IgD-negative memory B cell (primary cell): ENCODE measurements at regions not wholly inside any gene's neighbourhood (a gene's known extent, or its start where the extent isn't known, plus 50 kb on each side); places are given as distances from the start of the nearest gene placed in this dataset.

ENCODE experiments used
- H3K27ac Mint-ChIP-seq, 3 donors: one replicate each; pipeline ENCODE4 v1.8.0; 2020 to 2022; ENCODE audit warnings: mild to moderate bottlenecking in 3 of 3, mixed read lengths in 3 of 3, moderate library complexity in 1 of 3
- H3K27me3 Mint-ChIP-seq: one replicate; pipeline ENCODE4 v1.8.0; 2021; ENCODE audit warnings: mixed read lengths
- H3K36me3 Mint-ChIP-seq: one replicate; pipeline ENCODE4 v1.8.0; 2020; ENCODE audit warnings: mild to moderate bottlenecking, mixed read lengths
- H3K4me1 Mint-ChIP-seq, 3 donors: one replicate each; pipeline ENCODE4 v1.8.0; 2020 to 2022; ENCODE audit warnings: mixed read lengths in 3 of 3, mild to moderate bottlenecking in 1 of 3
- H3K4me3 Mint-ChIP-seq, 4 donors: one replicate each; pipeline ENCODE4 v1.8.0; 2020 to 2022; ENCODE audit warnings: mild to moderate bottlenecking in 4 of 4, mixed read lengths in 4 of 4, moderate library complexity in 3 of 4
- H3K9me3 Mint-ChIP-seq, 3 donors: one replicate each; pipeline ENCODE4 v1.8.0; 2020 to 2021; ENCODE audit warnings: mixed read lengths in 3 of 3, mild to moderate bottlenecking in 1 of 3

DNA sequence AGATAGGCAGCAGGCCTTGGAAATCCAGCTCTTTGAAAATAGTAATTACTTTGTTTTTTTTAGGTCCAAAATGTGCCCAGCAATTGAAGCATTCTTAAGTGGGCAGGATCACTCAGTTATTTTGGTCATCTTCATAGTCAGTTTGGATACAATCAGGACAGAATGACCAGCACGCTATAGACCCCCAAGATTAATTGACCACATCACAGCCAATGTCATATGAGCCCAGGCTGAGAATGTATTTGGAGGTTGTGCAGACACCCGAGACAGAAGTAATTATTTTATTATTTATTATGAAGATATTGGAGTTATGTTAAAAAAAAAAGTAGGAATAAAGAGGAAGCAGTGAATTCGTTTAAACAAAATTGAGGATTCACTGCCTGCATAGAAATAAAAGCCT is 93.3 kb upstream of the PFKP start:
- Mint-ChIP-seq H3K27me3 (peaks cover 4% of the 10 kb centered on the region), H3K27ac (no peak overlapping the region), H3K9me3 (no peaks in the 10 kb centered on the region), H3K4me1 (peaks cover 6 to 13% (median 8%) of the 10 kb centered on the region in 3 donors), H3K36me3 (no peaks in the 10 kb centered on the region), H3K4me3 (no peak overlapping the region)

DNA sequence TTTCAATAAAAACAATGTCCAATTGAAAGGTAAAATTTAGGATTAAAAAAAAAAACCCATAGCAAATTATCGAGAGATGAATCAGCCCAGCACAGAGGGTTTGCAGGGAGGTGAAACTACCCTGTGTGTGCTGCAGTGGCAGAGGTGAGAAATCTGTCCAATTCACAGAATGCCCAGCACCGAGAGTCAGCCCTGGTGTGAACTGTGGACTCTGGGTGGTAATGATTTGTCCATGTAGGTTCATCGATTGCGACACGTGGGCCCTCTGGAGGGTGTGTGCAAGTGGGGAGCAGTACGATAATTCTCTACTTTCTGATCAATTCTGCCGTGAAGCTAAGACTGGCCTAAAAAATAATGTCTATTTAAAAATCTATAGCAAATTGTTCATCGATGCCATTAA is 94.5 kb upstream of the PFKP start:
- peaks cover 0 to 1% (median 0%) of the 10 kb centered on the region in 3 donors for H3K4me1 Mint-ChIP-seq
- no peak overlapping the region for H3K27ac Mint-ChIP-seq
- H3K36me3 Mint-ChIP-seq, result no peaks in the 10 kb centered on the region
- no peak overlapping the region for H3K4me3 Mint-ChIP-seq
- peaks cover 4% of the 10 kb centered on the region for H3K27me3 Mint-ChIP-seq
- no peaks in the 10 kb centered on the region for H3K9me3 Mint-ChIP-seq

DNA sequence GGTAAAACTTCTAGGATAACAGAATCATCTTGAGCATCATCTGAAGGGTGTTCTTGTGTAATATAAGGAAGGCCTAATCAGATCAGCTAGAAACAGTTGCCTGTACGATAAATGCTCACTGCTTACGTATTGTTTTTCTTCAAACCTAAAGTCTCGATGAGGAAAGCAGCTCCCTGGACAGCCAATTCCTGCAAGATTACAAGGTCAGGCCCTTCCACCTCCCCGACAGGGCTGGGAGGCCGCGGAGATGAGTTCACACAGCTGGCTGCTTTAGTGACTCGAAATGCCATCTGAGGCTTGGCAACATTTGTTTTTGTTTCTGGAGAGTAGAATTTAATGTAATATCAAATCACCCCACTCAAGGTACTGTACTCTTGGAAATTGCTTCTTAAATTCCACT is 95.1 kb upstream of the PFKP start:
- no peak overlapping the region for H3K27ac Mint-ChIP-seq
- no peaks in the 10 kb centered on the region for H3K36me3 Mint-ChIP-seq
- no peaks in the 10 kb centered on the region for H3K9me3 Mint-ChIP-seq
- no peak overlapping the region for H3K4me3 Mint-ChIP-seq
- H3K27me3 Mint-ChIP-seq, result peaks cover 4% of the 10 kb centered on the region
- no peaks in the 10 kb centered on the region for H3K4me1 Mint-ChIP-seq

DNA sequence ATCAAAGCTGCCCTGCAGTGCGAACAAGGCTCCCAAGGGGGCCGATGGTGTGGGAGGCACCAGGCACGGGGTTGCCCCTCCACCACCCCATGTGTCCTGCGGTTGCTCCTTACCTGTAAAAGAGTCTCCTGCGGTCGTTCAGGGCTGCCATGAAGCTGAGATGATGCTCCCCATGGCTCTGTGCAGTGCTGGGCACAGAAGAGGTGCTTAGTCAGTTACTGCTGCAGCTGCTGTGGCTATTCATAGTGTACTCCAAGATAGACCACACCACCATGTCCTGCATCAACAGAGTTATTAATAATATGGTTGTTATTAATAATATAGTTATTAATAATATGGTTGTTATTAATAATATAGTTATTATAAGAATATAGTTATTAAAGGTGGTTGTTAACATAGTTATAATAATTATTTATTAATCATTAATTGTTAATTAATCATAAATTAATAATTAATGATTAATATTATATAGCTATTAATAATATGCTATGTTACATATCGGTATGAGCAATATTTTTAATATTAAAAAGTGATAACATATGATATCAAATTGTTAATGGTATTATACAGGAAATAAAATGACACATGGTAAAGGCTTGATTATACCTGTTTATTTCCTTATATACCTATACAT is 97.0 kb upstream of the PFKP start:
- H3K9me3 Mint-ChIP-seq, result peaks cover 0 to 1% (median 0%) of the 10 kb centered on the region in 3 donors
- no peaks in the 10 kb centered on the region for H3K36me3 Mint-ChIP-seq
- no peak overlapping the region for H3K4me3 Mint-ChIP-seq
- no peaks in the 10 kb centered on the region for H3K4me1 Mint-ChIP-seq
- peaks cover 4% of the 10 kb centered on the region for H3K27me3 Mint-ChIP-seq
- H3K27ac Mint-ChIP-seq, result no peak overlapping the region

DNA sequence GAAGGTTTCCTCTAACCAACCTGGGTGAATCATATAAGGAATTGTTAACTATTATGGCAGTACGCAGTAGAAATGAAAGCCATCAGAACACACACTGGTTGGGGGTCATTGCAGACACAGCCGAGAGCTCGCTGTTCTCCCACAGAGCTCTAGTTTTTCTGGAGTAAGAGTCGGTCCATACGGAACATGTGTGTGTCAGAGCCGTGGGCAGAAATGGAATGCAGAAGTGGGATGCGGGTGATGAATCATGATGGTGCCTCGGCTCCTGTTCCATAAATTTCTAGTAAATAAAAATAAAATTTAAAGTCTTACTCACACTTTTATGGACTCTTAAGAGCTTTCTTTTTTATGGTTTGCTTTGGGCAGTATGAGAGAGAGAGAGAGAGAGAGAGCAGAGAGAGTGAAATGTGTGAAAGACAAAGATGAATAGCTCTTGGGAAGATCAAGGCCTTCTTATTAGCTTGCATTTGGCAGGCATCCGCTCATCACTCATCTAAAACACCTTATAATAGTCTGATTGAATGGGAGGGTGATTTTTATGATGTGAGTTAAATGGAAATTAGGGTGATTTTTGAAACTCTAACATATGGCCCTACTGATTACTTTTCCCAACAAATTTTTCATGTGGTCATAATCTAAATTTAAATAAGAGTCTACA is 98.8 kb upstream of the PFKP start:
- H3K4me1 Mint-ChIP-seq, result no peaks in the 10 kb centered on the region
- H3K27ac Mint-ChIP-seq, result no peak overlapping the region
- no peak overlapping the region for H3K4me3 Mint-ChIP-seq
- H3K9me3 Mint-ChIP-seq, result peaks cover 0 to 5% (median 1%) of the 10 kb centered on the region in 3 donors
- H3K27me3 Mint-ChIP-seq, result peaks cover 4% of the 10 kb centered on the region
- no peaks in the 10 kb centered on the region for H3K36me3 Mint-ChIP-seq

DNA sequence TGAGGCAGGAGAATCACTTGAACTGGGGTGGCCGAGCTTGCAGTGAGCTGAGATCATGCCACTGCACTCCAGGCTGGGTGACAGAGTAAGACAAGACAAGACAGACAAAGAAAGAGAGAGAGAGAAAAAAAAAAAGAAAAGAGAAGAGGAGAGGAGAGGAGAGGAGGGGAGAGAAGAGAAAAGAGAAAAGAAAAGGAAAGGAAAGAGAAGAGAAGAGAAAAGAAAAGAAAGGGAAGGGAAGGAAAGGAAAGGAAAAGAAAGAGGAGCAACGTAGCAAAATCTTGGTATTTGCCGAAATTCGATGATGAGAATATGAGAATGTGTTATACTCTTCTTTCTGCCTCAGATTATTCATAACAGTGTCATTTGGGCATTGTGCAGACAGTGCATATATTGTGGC is 101.2 kb upstream of the PFKP start:
- peaks cover 0 to 5% (median 1%) of the 10 kb centered on the region in 3 donors for H3K9me3 Mint-ChIP-seq
- H3K4me1 Mint-ChIP-seq, result no peaks in the 10 kb centered on the region
- no peak overlapping the region for H3K4me3 Mint-ChIP-seq
- peaks cover 4% of the 10 kb centered on the region for H3K27me3 Mint-ChIP-seq
- H3K36me3 Mint-ChIP-seq, result no peaks in the 10 kb centered on the region
- no peak overlapping the region for H3K27ac Mint-ChIP-seq

DNA sequence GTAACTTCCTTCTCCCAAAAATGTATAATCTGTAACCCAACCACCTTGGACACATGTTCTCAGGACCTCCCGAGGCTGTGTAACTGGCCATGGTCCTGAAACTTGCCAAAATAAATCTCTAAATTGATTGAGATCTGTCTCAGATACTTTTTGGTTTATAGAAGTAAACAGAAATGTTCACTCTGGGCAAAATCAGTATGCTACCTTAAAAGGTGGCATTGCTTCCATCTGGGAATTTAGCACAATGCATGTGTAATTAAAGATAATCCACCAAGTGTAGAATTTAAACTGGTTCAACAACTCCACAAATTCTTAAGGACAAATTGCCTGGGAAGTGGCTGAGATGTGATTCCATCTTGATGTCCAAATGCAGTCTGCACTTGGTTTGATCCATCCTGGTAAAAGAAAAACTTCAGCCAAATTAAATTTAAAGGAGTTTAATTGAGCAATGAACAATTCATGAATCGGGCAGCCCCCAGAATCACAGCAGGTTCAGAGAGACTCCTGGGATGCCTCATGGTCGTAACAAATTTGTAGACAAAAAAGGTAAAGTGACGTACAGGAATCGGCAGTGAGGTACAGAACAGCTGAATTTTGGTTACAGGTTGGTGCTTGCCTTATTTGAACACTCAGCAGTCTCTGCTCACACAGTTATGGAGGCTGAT is 102.6 kb upstream of the PFKP start:
- Mint-ChIP-seq H3K27me3 (peaks cover 3% of the 10 kb centered on the region), H3K4me1 (no peaks in the 10 kb centered on the region), H3K36me3 (no peaks in the 10 kb centered on the region), H3K4me3 (no peak overlapping the region), H3K27ac (no peak overlapping the region), H3K9me3 (peaks cover 0 to 5% (median 1%) of the 10 kb centered on the region in 3 donors)

DNA sequence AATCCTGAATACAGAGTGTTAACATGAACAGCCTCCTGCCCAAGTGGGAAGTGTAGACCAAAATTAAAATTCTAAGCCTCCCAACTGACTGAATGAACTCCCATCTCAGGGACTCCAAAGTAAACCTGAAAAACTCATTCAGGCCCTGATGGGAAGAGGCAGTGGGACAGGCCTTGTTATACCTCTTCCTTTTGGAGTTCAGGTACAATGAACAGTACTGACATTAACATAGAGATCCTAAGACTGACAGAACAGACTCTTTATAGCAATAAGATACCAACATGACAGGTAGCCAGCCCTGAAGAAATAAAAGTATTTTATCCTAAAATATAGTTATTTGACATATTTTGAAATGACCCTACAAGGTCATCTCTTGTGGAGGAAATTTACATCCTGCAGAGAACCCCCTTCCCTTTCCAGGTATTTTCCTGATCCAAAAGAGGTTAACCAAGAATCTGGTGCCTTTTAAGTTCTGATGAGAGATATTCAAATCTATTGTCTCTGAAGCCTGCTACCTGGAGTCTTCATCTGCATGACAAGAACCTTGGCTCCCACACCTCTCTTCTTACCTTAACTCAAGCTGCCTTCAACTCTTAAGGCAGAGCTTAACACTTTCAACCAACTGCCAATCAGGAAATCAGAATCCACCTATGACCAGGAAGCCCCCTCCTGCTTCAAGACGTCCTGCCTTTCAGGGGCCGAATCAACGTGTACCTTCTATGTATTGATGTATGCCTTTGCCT is 103.3 kb upstream of the PFKP start:
- H3K4me3 Mint-ChIP-seq, result no peak overlapping the region
- no peaks in the 10 kb centered on the region for H3K4me1 Mint-ChIP-seq
- peaks cover 3% of the 10 kb centered on the region for H3K27me3 Mint-ChIP-seq
- no peak overlapping the region for H3K27ac Mint-ChIP-seq
- H3K9me3 Mint-ChIP-seq, result peaks cover 0 to 5% (median 1%) of the 10 kb centered on the region in 3 donors
- H3K36me3 Mint-ChIP-seq, result no peaks in the 10 kb centered on the region

DNA sequence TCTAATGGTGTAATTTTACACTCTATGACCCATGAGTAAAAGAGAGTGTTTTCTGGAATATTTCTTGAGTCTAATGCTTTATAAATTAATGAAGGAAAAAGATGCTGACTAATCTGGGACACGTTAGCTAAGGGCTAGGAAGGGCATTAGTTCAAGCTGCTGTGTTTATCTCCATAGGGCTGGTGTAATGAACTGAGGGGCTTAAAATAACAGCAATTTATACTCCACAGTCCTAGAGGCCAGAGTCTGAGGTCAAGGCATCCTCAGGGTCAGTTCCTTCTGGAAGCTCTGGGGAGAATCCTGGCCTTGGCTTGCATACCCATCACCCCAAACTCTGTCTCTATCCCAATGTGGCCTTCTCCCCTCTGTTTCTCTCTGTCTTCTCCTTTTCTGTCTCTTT is 105.2 kb upstream of the PFKP start:
- H3K36me3 Mint-ChIP-seq, result no peaks in the 10 kb centered on the region
- no peak overlapping the region for H3K4me3 Mint-ChIP-seq
- no peaks in the 10 kb centered on the region for H3K4me1 Mint-ChIP-seq
- peak overlapping the region in 1 of 3 donors; percentile 16 for H3K27ac Mint-ChIP-seq
- peaks cover 0 to 6% (median 5%) of the 10 kb centered on the region in 3 donors for H3K9me3 Mint-ChIP-seq
- peaks cover 3% of the 10 kb centered on the region for H3K27me3 Mint-ChIP-seq

DNA sequence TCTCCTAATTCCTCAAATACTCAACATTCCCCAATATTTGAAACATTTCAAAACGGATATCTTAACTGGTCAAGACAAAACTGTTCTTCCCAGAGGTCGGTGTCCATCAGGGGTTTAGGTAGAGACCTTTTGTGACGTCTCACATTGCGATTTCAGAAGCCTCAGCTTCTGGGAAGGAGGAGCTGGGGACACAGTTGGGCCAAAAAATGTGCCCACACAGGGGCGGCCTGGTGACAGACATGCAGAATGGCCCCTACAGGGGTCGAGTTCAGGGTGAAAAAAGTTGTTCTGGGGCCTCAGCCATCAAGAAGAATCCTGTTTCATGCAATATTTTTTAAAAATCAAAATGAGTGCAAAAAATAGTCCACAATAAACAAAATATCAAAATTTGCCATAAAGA is 108.7 kb upstream of the PFKP start:
- Mint-ChIP-seq H3K4me3 (no peak overlapping the region), H3K36me3 (no peaks in the 10 kb centered on the region), H3K4me1 (no peaks in the 10 kb centered on the region), H3K27me3 (peaks cover 4% of the 10 kb centered on the region), H3K9me3 (peaks cover 4 to 7% (median 6%) of the 10 kb centered on the region in 3 donors), H3K27ac (no peak overlapping the region)

DNA sequence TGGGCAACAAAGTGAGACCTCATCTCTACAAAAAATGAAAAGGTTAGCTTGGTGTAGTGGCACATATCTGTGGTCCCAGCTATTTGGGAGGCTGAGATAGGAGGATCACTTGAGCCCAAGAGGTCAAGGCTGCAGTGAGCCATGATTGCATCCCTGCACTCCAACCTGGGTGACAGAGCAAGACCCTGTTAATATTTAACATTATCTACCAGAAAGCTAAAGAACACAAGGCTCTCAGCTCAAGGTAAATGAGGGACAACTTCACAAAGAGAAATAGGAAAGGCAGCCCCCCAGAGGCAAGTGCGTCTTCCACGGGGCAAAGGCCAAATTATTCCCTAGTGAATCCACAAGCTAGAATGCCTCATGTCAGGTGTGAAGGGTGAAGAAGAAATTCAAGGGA is 109.6 kb upstream of the PFKP start:
- H3K36me3 Mint-ChIP-seq, result no peaks in the 10 kb centered on the region
- H3K27me3 Mint-ChIP-seq, result peaks cover 4% of the 10 kb centered on the region
- H3K27ac Mint-ChIP-seq, result no peak overlapping the region
- peaks cover 0 to 2% (median 0%) of the 10 kb centered on the region in 3 donors for H3K4me1 Mint-ChIP-seq
- H3K9me3 Mint-ChIP-seq, result peaks cover 4 to 7% (median 6%) of the 10 kb centered on the region in 3 donors
- no peak overlapping the region for H3K4me3 Mint-ChIP-seq

DNA sequence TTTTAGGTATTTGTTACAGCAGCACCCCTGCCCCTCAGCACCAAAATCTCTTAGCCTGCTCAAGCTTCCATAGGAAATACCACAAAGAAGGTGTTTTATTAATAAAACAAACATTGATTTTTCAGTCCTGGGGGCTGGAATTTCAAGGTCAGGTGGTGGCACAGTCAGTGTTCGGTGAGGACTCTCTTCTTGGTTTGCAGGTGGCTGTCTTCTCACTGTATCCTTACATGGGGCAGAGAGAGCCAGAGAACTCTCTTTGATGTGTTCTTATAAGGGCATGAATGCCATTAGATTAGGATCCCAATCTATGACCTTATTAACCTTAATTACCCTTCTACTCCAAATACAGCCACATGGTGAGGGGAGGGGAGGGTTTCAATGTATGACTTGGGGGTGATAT is 112.3 kb upstream of the PFKP start:
- Mint-ChIP-seq H3K27me3 (peaks cover 21% of the 10 kb centered on the region), H3K9me3 (peaks cover 4 to 7% (median 6%) of the 10 kb centered on the region in 3 donors), H3K4me3 (no peak overlapping the region), H3K36me3 (no peaks in the 10 kb centered on the region), H3K27ac (peak overlapping the region in 1 of 3 donors; percentile 60), H3K4me1 (peaks cover 0 to 8% (median 1%) of the 10 kb centered on the region in 3 donors)

DNA sequence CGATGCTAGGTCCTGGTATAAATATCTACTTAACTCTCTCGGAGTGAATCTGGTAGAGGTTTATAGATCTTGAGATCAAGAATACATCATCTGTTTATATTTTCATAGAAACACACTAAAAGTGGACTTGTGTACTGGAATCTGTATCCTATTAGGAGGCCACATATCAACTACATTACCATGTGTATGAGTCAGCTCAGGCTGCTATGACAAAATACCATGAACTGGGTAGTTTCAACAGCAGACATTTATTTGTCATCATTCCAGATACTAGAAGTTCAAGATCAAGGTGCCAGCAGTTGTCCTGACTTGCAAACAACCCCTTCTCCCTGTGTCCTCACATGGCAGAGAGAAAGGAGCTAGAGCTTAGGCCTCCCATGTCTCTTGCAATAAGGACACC is 113.9 kb upstream of the PFKP start:
- no peaks in the 10 kb centered on the region for H3K36me3 Mint-ChIP-seq
- H3K27ac Mint-ChIP-seq, result no peak overlapping the region
- peaks cover 0 to 12% (median 7%) of the 10 kb centered on the region in 3 donors for H3K4me1 Mint-ChIP-seq
- peaks cover 30% of the 10 kb centered on the region for H3K27me3 Mint-ChIP-seq
- no peak overlapping the region for H3K4me3 Mint-ChIP-seq
- H3K9me3 Mint-ChIP-seq, result peaks cover 4 to 7% (median 6%) of the 10 kb centered on the region in 3 donors

DNA sequence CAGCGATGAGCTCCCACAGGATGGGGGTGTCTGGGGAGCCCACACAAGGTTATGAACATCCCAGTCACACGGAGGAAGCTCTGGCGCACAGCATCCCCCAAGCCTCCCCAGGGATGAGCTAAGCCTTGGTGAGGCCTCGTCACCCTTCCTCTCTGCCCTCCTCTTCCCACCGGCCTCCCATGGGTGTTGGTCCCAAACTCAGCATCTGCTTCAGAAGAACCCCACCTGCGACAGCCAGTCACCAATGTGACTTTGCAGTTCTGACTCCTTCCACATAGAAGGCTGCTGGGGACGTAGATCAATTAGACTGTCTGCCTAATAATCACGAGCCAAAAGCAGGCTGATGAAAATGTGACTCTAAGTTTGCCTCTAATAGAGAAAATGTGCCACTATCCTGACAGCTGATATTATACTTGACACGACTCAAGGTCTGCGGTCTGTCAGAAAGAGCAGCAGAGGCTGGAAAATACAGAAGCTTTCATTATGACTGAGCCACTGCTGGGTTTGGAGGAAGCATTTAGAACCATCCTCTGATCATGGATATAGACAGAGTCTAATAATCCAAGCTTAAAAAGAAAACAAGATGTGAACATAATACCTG is 116.0 kb upstream of the PFKP start:
- H3K27me3 Mint-ChIP-seq, result peaks cover 35% of the 10 kb centered on the region
- H3K4me1 Mint-ChIP-seq, result peaks cover 0 to 12% (median 7%) of the 10 kb centered on the region in 3 donors
- no peak overlapping the region for H3K27ac Mint-ChIP-seq
- H3K4me3 Mint-ChIP-seq, result no peak overlapping the region
- no peaks in the 10 kb centered on the region for H3K36me3 Mint-ChIP-seq
- peaks cover 2 to 5% (median 4%) of the 10 kb centered on the region in 3 donors for H3K9me3 Mint-ChIP-seq

DNA sequence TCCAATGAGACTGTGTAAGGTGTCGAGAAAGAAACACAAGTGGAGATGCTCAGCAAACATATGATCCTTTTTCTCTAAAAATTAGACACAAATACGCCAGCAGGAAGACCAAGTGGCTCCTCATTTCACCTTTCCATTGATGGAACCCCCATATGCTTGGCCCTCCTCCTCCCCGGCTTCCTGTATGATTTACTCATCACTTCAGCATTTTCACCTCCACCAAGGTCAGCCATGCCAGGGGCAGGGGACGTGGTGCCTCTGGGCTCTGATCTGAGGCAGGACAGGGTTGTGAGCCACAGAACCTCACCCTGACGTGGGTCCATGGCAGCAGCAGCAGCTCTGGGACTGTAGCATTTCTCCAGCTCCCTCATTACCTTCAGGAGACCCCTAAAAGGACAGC is 116.8 kb upstream of the PFKP start:
- H3K36me3 Mint-ChIP-seq, result peaks cover 1% of the 10 kb centered on the region
- H3K27ac Mint-ChIP-seq, result no peak overlapping the region
- peaks cover 37% of the 10 kb centered on the region for H3K27me3 Mint-ChIP-seq
- H3K4me3 Mint-ChIP-seq, result no peak overlapping the region
- peaks cover 0 to 12% (median 7%) of the 10 kb centered on the region in 3 donors for H3K4me1 Mint-ChIP-seq
- peaks cover 0 to 2% (median 2%) of the 10 kb centered on the region in 3 donors for H3K9me3 Mint-ChIP-seq
